Upper lobe of right lung (tissue), 1 donor: ENCODE measurements at regions not wholly inside any gene's neighbourhood (a gene's known extent, or its start where the extent isn't known, plus 50 kb on each side); places are given as distances from the start of the nearest gene placed in this dataset.

Experiments used
- ATAC-seq: fragments of 200-7000 bp; cut with Tn5 transposase; one replicate; pipeline ENCODE4 v1.9.1; 2020; ENCODE audit warnings: mild to moderate bottlenecking, moderate library complexity
- DNase-seq: peaks from one replicate; pipeline ENCODE4 v3.0.0-alpha.2; 2020
- H3K27ac ChIP-seq: fragments of 200-600 bp; one replicate; pipeline ENCODE4 v1.8.0; 2022
- H3K27me3 ChIP-seq: fragments of 200-600 bp; one replicate; pipeline ENCODE4 v1.8.0; 2022; ENCODE audit warnings: mild to moderate bottlenecking
- H3K36me3 ChIP-seq: fragments of 200-600 bp; one replicate; pipeline ENCODE4 v1.8.0; 2022
- H3K4me1 ChIP-seq: fragments of 200-600 bp; one replicate; pipeline ENCODE4 v1.8.0; 2022
- H3K4me3 ChIP-seq: fragments of 200-600 bp; one replicate; pipeline ENCODE4 v1.8.0; 2022; ENCODE audit warnings: mild to moderate bottlenecking
- H3K9me3 ChIP-seq: fragments of 200-600 bp; one replicate; pipeline ENCODE4 v1.8.0; 2022
- intact Hi-C: fragments of 100-400 bp; cut with DNase I; formaldehyde crosslinking; loops from one replicate; pipeline ENCODE4 v1.11.0; 2022
- TF ChIP-seq, protein P1 (sequence below): fragments of 200-600 bp; IDR thresholded peaks from one replicate; pipeline ENCODE4 v1.8.0; 2022; ENCODE audit warnings: antibody characterized with exemption
- donor health status: DM: no; HTN: yes; CAD: no; lungs with severe emphysema.

DNA sequence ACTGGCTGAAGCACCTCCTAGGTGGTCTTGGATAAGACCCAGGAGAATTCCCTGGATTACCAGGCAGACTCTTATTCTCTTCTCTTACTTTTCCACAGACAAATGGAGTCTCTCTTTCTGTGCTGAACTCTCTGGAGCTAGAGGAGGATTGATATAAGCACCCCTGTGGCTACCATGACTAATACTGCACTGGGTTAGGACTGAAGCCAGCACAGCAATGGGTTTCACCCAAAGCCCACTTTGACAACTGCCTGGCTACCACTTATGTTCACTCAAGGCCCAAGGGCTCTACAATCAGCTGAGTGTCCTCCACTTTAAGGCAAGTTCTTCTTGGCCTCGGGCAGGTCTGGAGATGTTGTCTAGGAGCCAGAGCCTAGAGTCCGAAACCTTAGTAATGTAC lies 225.5 kb downstream of the DIPK2A start:
- no peak overlapping the region for H3K4me3 ChIP-seq
- no peaks in the 10 kb centered on the region for H3K4me1 ChIP-seq
- peaks cover 7% of the 10 kb centered on the region for H3K9me3 ChIP-seq
- intact Hi-C loops, result no loop called here
- DNase-seq (no peak), ATAC-seq (no peak)
- TF ChIP-seq, protein P1, sequence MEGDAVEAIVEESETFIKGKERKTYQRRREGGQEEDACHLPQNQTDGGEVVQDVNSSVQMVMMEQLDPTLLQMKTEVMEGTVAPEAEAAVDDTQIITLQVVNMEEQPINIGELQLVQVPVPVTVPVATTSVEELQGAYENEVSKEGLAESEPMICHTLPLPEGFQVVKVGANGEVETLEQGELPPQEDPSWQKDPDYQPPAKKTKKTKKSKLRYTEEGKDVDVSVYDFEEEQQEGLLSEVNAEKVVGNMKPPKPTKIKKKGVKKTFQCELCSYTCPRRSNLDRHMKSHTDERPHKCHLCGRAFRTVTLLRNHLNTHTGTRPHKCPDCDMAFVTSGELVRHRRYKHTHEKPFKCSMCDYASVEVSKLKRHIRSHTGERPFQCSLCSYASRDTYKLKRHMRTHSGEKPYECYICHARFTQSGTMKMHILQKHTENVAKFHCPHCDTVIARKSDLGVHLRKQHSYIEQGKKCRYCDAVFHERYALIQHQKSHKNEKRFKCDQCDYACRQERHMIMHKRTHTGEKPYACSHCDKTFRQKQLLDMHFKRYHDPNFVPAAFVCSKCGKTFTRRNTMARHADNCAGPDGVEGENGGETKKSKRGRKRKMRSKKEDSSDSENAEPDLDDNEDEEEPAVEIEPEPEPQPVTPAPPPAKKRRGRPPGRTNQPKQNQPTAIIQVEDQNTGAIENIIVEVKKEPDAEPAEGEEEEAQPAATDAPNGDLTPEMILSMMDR, result no peak
- H3K36me3 ChIP-seq, result no peaks in the 10 kb centered on the region
- H3K27me3 ChIP-seq, result no peaks in the 10 kb centered on the region
- H3K27ac ChIP-seq, result no peak overlapping the region

- H3K27me3 ChIP-seq, result no peaks in the 10 kb centered on the region
- DNase-seq (no peak), ATAC-seq (no peak)
- no peak overlapping the region for H3K4me3 ChIP-seq
- intact Hi-C loops, result no loop called here
- no peaks in the 10 kb centered on the region for H3K36me3 ChIP-seq
- H3K27ac ChIP-seq, result no peak overlapping the region
- peaks cover 7% of the 10 kb centered on the region for H3K9me3 ChIP-seq
- no peaks in the 10 kb centered on the region for H3K4me1 ChIP-seq
- TF ChIP-seq, protein P1, result no peak
Measured at GRCh38 chr3:144197582-144197981, 226.0 kb downstream of the DIPK2A start.

DNA sequence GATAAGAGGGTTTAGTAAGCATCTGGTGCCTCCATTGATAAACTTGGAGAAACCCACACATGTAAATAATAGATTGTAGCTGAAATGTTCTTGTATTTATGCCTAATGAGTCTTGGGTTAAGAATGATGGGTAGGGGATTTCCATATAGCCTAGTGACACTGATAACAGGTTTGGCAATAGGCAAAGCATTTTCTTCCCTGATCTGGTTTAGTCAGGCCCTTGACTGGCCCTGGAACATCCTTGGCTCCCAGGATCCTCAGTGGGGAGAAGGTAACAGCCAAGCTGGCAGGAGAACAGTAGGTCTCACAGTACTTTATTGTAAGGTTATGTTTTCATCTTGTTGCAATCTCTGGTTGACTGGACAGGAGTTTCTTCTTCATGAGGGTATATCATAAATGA lies 228.4 kb downstream of the DIPK2A start:
- DNase-seq, result no peak
- Histone ChIP-seq H3K9me3 (peaks cover under 1% of the 10 kb centered on the region), H3K27me3 (no peaks in the 10 kb centered on the region), H3K36me3 (no peaks in the 10 kb centered on the region), H3K27ac (no peak overlapping the region), H3K4me3 (no peak overlapping the region), H3K4me1 (no peaks in the 10 kb centered on the region)
- TF ChIP-seq, protein P1, result no peak
- ATAC-seq, result no peak
- intact Hi-C loops, result loop anchor here (5.0 kb wide), 1 partner anchor 157 kb away; no protein-coding TSS in a partner anchor

DNA sequence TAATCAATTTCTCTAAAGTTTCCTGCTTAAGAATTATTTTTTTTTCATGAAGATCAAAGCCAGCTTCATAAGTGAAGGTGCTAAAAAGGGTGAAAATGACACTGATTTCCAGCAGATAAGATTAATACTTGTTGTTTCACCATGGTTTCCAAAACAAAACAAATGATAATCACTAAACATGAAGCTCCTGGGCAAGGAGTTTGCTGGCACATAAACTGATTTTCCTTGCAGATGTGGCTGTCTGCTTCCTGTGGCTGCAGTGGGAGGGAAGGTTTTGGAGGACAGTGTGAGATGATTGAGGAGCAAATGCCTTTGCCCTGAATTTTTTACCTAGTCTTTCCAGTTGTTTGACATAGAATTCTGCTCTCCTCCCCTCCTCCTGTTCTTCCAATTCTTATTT lies 228.8 kb downstream of the DIPK2A start:
- intact Hi-C loops, result loop anchor here (5.0 kb wide), 1 partner anchor 157 kb away; no protein-coding TSS in a partner anchor

GRCh38 chr3:144221761-144222160 lies 250.1 kb downstream of the DIPK2A start:
- intact Hi-C loops, result no loop called here
- H3K4me1 ChIP-seq, result no peaks in the 10 kb centered on the region
- no peaks in the 10 kb centered on the region for H3K9me3 ChIP-seq
- ATAC-seq (no peak), DNase-seq (no peak)
- no peak overlapping the region for H3K27ac ChIP-seq
- H3K4me3 ChIP-seq, result no peak overlapping the region
- H3K27me3 ChIP-seq, result no peaks in the 10 kb centered on the region
- TF ChIP-seq, protein P1, result no peak
- no peaks in the 10 kb centered on the region for H3K36me3 ChIP-seq

More for the DNA sequence above, 228.8 kb downstream of the DIPK2A start:
- ATAC-seq, result no peak
- no peaks in the 10 kb centered on the region for H3K27me3 ChIP-seq
- TF ChIP-seq, protein P1, result no peak
- H3K4me3 ChIP-seq, result no peak overlapping the region
- H3K4me1 ChIP-seq, result no peaks in the 10 kb centered on the region
- H3K9me3 ChIP-seq, result no peaks in the 10 kb centered on the region
- no peak for DNase-seq
- H3K27ac ChIP-seq, result no peak overlapping the region
- H3K36me3 ChIP-seq, result no peaks in the 10 kb centered on the region

- intact Hi-C loops, result no loop called here
- Histone ChIP-seq H3K4me1 (no peaks in the 10 kb centered on the region), H3K27me3 (no peaks in the 10 kb centered on the region), H3K36me3 (no peaks in the 10 kb centered on the region), H3K4me3 (no peak overlapping the region), H3K9me3 (no peaks in the 10 kb centered on the region), H3K27ac (no peak overlapping the region)
- TF ChIP-seq, protein P1, result no peak
- DNase-seq, result no peak
- ATAC-seq, result no peak
Measured at GRCh38 chr3:144229330-144229729, 257.7 kb downstream of the DIPK2A start.
